ENCODE measurements at regions not wholly inside any gene's neighbourhood (a gene's known extent, or its start where the extent isn't known, plus 50 kb on each side); places are given as distances from the start of the nearest gene placed in this dataset.
A peak's percentile ranks its signal among the peaks of the same experiment; 100 is the strongest.

DNA sequence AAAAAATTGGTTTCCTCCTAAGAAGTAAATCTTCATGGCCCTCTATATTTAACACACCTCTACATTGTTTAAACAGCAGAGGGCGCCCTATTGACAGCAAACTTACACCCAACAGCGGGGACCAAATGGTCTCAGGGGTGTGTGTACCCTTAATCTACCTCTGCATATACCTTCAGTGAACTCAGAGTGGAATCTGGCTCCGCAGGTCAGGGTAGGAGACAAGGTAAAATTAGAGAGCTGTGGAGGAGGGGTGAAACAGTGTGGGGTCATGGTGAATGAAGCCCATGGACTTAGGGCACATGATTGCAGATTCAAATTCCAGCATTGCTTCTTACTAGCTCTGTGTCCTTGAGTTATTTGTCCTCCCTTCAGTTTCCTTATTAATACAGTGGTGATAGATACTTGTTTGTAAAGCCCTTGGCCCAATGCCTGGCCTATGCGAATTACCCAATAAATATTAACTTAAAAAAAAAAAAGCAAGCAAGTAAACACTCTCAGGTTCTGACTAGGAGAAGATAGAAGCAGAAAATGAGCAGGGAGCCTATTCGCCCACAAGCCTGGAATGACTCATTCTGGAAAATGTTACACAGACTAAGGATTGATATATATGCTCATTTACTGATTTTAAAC is 122.9 kb downstream of the CAVIN4 start:
- ChIA-PET POLR2A (no interaction called here), CTCF (interaction anchor here (0.6 kb wide), 1 partner anchor 104 kb away, joined by 3 read pairs; no protein-coding TSS in a partner anchor)
- H3K4me1 ChIP-seq (ENCODE audit: control insufficient read depth, insufficient read depth, low read length) = no peaks in the 10 kb centered on the region
- no peak for DNase-seq (ENCODE audit: low read depth, low spot score)
- TF ChIP-seq SIN3A (IDR thresholded peaks at IDR 0.05; ENCODE audit: borderline replicate concordance, insufficient read depth, low read depth, low read length) (no peak), TCF7L2 (IDR thresholded peaks at IDR 0.05; ENCODE audit: low read depth, low read length) (no peak), POLR2AphosphoS5 (IDR thresholded peaks at IDR 0.05; ENCODE audit: low read depth, low read length) (no peak)
- TF ChIP-seq, protein P1, sequence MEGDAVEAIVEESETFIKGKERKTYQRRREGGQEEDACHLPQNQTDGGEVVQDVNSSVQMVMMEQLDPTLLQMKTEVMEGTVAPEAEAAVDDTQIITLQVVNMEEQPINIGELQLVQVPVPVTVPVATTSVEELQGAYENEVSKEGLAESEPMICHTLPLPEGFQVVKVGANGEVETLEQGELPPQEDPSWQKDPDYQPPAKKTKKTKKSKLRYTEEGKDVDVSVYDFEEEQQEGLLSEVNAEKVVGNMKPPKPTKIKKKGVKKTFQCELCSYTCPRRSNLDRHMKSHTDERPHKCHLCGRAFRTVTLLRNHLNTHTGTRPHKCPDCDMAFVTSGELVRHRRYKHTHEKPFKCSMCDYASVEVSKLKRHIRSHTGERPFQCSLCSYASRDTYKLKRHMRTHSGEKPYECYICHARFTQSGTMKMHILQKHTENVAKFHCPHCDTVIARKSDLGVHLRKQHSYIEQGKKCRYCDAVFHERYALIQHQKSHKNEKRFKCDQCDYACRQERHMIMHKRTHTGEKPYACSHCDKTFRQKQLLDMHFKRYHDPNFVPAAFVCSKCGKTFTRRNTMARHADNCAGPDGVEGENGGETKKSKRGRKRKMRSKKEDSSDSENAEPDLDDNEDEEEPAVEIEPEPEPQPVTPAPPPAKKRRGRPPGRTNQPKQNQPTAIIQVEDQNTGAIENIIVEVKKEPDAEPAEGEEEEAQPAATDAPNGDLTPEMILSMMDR (IDR thresholded peaks at IDR 0.05) = peak; percentile 65
- TF ChIP-seq, protein P2, sequence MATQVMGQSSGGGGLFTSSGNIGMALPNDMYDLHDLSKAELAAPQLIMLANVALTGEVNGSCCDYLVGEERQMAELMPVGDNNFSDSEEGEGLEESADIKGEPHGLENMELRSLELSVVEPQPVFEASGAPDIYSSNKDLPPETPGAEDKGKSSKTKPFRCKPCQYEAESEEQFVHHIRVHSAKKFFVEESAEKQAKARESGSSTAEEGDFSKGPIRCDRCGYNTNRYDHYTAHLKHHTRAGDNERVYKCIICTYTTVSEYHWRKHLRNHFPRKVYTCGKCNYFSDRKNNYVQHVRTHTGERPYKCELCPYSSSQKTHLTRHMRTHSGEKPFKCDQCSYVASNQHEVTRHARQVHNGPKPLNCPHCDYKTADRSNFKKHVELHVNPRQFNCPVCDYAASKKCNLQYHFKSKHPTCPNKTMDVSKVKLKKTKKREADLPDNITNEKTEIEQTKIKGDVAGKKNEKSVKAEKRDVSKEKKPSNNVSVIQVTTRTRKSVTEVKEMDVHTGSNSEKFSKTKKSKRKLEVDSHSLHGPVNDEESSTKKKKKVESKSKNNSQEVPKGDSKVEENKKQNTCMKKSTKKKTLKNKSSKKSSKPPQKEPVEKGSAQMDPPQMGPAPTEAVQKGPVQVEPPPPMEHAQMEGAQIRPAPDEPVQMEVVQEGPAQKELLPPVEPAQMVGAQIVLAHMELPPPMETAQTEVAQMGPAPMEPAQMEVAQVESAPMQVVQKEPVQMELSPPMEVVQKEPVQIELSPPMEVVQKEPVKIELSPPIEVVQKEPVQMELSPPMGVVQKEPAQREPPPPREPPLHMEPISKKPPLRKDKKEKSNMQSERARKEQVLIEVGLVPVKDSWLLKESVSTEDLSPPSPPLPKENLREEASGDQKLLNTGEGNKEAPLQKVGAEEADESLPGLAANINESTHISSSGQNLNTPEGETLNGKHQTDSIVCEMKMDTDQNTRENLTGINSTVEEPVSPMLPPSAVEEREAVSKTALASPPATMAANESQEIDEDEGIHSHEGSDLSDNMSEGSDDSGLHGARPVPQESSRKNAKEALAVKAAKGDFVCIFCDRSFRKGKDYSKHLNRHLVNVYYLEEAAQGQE (IDR thresholded peaks at IDR 0.05; ENCODE audit: insufficient read depth in 1 of 2, low read depth in 2 of 2, low read length in 1 of 2) = no peak
- intact Hi-C loops (cut with micrococcal nuclease; ENCODE audit: unreplicated experiment) = no loop called here
- no peak for ATAC-seq
- H3K27me3 ChIP-seq (ENCODE audit: control insufficient read depth, insufficient read depth, low read length) = no peaks in the 10 kb centered on the region
- H3K36me3 ChIP-seq (ENCODE audit: control insufficient read depth, insufficient read depth, low read length) = no peaks in the 10 kb centered on the region
- H3K27ac ChIP-seq (ENCODE audit: low read length) = no peak overlapping the region
- BruUV-seq (replicated peaks) = no TSS peak
- in situ Hi-C loops (cut with HindIII; ENCODE audit: low pct_unique_long_range_greater_than_20kb, low sequenced_read_pairs) = no loop called here
- H3K4me3 ChIP-seq (ENCODE audit: low read depth in 2 of 2, low read length in 2 of 2) = no peak overlapping the region
- no peaks in the 10 kb centered on the region for H3K9me3 ChIP-seq (ENCODE audit: control insufficient read depth, insufficient read depth, low read depth, low read length)

DNA sequence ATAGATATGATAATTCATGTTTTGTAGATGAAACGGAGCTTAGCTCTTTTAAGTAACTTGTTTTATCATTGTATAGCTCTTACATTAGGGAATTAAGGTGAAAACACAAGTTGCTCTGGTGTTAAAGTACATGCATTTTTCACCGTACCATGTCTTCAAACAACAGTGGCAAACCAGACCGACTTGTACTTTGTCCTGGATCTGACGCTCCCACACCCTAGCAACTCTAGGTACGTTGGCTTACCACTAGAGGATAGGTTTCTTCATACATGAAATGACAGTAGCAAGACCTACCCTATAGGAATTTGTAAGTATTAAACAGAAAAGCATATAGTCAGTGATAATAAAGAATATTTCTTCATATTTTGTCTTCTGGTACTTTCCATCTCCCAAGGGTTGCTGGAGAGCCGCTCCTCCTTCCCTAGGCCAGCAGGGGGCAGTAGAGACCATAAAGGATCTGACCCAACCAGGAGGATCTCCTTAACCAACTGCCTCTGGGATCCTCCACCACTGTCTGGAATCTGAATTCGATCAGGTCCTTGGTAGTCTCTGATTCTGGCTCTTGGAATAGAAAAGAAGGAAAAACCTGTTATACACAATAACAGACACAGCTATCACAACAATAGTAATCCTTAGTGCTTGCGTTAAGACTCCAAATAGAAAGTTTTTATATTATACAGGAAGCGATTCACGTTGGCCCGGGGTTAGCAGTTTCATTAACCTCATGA is 136.7 kb downstream of the CAVIN4 start:
- ChIA-PET POLR2A (no interaction called here), CTCF (interaction anchor here (1.3 kb wide), 1 partner anchor 597 kb away, joined by 4 read pairs; no protein-coding TSS in a partner anchor)
- no peaks in the 10 kb centered on the region for H3K27me3 ChIP-seq (ENCODE audit: control insufficient read depth, insufficient read depth, low read length)
- TF ChIP-seq, protein P1 (IDR thresholded peaks at IDR 0.05) = peak; percentile 85
- TF ChIP-seq TCF7L2 (IDR thresholded peaks at IDR 0.05; ENCODE audit: low read depth, low read length) (no peak), POLR2AphosphoS5 (IDR thresholded peaks at IDR 0.05; ENCODE audit: low read depth, low read length) (no peak), SIN3A (IDR thresholded peaks at IDR 0.05; ENCODE audit: borderline replicate concordance, insufficient read depth, low read depth, low read length) (no peak)
- TF ChIP-seq, protein P2 (IDR thresholded peaks at IDR 0.05; ENCODE audit: insufficient read depth in 1 of 2, low read depth in 2 of 2, low read length in 1 of 2) = no peak
- DNase-seq (ENCODE audit: low read depth, low spot score) (peak; percentile 20), ATAC-seq (peak; percentile 74; the same call in 1 of the 2 replicates)
- H3K9me3 ChIP-seq (ENCODE audit: control insufficient read depth, insufficient read depth, low read depth, low read length) = no peaks in the 10 kb centered on the region
- in situ Hi-C loops (cut with HindIII; ENCODE audit: low pct_unique_long_range_greater_than_20kb, low sequenced_read_pairs) = no loop called here
- H3K4me3 ChIP-seq (ENCODE audit: low read depth in 2 of 2, low read length in 2 of 2) = no peak overlapping the region
- H3K36me3 ChIP-seq (ENCODE audit: control insufficient read depth, insufficient read depth, low read length) = no peaks in the 10 kb centered on the region
- no peak overlapping the region for H3K27ac ChIP-seq (ENCODE audit: low read length)
- no peaks in the 10 kb centered on the region for H3K4me1 ChIP-seq (ENCODE audit: control insufficient read depth, insufficient read depth, low read length)
- intact Hi-C loops (cut with micrococcal nuclease; ENCODE audit: unreplicated experiment) = loop anchor here (1.0 to 5.0 kb wide), 2 partner anchors 518 to 597 kb away; no protein-coding TSS in a partner anchor
- no TSS peak for BruUV-seq (replicated peaks)

All from Panc1 (cell line).